Uterus (tissue), 2 donors: ENCODE measurements at regions not wholly inside any gene's neighbourhood (a gene's known extent, or its start where the extent isn't known, plus 50 kb on each side); places are given as distances from the start of the nearest gene placed in this dataset.

ENCODE experiments used
- CTCF ChIP-seq, 4 experiments: fragments of 200-600 bp in 2 of 4; fragments of 450-650 bp in 2 of 4; sonication (generic) in 2 of 4; IDR thresholded peaks; one replicate each; pipeline ENCODE4 v1.5.1; 2016 to 2019; ENCODE audit warnings: antibody characterized with exemption in 4 of 4, mild to moderate bottlenecking in 2 of 4, moderate library complexity in 1 of 4
- POLR2A ChIP-seq, 2 donors: fragments of 450-650 bp; IDR thresholded peaks; one replicate each; pipeline ENCODE4 v1.6.1; 2016; ENCODE audit warnings: antibody characterized with exemption in 2 of 2, mild to moderate bottlenecking in 1 of 2, moderate library complexity in 1 of 2

- TF ChIP-seq CTCF (IDR thresholded peaks at IDR 0.05): no peak
- no peak for TF ChIP-seq POLR2A (IDR thresholded peaks at IDR 0.05)
Observed at GRCh38 chr12:46609674-46610073, 216.1 kb downstream of the SLC38A4 start.
